Pulmonary artery endothelial cell (primary cell): ENCODE measurements at regions not wholly inside any gene's neighbourhood (a gene's known extent, or its start where the extent isn't known, plus 50 kb on each side); places are given as distances from the start of the nearest gene placed in this dataset.
"Not testable (repeated sequence)": the region's sequence is repeated elsewhere in the genome, so short reads cannot be mapped to it uniquely, and the experiment has no call there.

Source experiments
- DNase-seq: peaks from one replicate; pipeline ENCODE4 v3.0.0-alpha.2; 2011; ENCODE audit warnings: low read depth, low spot score

DNA sequence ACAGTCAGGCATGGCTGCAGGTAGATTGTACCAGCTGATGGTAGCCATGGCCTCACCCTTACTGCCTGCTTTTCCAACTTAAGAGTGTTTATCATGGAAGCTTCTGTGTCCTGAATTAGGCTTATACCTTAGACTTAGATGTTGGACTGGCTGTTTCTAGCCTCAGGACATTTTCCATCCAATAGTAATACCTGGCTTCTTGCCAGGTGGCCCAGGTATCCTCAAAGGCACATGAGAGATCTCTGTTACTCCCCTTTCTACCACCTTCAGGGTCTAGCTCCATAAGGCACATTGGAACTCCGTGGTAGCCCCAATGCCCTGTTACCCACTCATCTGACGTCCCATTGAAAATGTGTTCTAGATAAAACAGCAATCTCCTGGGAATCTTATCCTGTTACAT lies 407.5 kb downstream of the SPRY2 start:
- no peak for DNase-seq

DNA sequence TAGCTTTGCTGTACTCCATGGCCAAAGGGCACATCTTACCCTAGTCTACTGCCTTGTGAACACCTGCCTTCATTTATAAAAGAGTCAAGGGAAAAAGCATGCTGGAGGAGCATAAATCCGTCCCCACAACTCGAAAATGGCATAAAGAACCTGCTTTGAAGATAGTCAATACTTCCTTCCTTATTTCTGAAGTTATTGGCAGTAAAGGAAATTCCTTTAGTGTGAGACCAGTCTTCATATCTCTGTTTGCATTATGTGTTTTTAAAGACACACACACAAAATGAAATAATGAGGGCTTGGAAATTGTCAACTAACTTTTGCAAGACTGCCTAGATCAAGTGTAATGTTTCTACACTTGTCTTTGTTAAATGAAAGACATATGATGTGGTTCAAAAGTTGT lies 408.4 kb downstream of the SPRY2 start:
- DNase-seq = peak; percentile 30

DNA sequence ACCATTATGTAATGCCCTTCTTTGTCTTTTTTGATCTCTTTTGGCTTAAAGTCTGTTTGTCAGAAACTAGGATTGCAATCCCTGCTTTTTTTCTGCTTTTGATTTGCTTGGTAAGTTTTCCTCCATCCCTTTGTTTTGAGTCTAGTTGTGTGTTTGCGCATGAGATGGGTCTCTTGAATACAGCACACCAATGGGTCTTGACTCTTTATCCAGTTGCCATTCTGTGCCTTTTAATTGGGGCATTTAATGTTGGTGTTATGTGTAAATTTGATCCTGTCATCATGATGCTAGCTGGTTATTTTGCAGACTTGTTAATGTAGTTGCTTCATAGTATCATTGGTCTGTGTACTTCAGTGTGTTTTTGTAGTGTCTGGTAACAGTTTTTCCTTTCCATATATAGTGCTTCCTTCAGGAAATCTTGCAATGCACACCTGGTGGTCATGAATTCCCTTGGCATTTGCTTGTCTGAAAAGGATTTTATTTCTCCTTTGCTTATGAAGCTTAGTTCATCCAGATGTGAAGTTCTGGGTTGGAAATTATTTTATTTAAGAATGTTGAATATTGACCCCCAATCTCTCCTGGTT lies 416.9 kb downstream of the SPRY2 start:
- not testable (repeated sequence) for DNase-seq

DNA sequence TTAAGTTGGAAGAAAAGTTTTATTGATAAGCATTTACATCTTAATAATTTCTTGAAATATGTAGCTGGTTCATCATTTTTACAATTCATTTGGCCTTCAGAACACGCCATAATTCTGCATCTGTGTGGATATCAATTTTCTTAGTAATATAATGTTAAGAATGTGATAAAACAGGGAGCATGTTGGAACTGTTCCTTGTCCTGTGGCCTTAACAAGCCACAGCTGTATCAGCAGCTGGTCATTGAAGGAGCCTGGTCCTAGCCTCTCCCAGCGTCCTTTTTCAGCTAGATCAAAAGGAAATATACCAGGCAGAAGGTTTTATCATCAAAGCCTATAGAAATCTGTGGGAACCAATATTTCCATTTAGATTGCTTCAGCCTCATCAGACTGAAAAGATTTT lies 421.8 kb downstream of the SPRY2 start:
- DNase-seq = no peak

DNA sequence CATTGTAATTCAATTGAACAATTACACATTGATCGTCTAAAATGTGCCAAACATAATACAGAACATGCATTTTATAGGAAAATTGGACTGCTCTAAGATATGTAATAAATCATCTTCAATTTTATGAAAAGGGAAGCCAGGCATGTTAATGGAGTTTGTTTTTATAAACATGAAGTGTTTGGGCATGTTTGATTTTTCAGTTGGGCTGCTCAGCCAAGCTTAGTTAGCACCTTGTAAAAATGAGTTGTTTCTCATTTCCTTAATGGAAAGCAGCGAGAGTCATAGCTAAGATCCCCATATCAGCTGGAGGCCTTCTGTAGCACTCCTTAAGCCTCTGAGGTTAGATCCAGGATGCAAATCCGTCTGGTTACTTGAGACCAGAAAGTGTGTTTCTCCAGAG lies 422.3 kb downstream of the SPRY2 start:
- no peak for DNase-seq

DNA sequence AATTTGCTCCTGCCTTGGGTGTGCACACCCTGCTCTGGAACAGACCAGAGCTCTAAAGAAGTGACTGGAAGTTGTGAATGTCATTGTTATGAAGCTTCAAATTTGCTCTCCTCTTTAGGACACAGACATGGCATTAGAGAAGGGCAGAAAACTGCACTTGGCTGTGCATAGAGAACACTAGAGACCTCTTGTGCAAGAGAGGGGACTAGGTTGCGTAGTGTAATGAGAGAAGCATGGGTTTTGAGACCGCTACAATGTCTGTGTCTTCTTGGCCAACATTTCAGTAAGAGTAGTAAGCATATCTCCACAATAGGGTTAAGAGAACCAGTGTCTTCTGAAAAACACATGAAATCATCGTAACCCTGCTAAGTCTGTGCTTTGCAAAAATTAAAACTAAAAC lies 423.3 kb downstream of the SPRY2 start:
- no peak for DNase-seq

DNA sequence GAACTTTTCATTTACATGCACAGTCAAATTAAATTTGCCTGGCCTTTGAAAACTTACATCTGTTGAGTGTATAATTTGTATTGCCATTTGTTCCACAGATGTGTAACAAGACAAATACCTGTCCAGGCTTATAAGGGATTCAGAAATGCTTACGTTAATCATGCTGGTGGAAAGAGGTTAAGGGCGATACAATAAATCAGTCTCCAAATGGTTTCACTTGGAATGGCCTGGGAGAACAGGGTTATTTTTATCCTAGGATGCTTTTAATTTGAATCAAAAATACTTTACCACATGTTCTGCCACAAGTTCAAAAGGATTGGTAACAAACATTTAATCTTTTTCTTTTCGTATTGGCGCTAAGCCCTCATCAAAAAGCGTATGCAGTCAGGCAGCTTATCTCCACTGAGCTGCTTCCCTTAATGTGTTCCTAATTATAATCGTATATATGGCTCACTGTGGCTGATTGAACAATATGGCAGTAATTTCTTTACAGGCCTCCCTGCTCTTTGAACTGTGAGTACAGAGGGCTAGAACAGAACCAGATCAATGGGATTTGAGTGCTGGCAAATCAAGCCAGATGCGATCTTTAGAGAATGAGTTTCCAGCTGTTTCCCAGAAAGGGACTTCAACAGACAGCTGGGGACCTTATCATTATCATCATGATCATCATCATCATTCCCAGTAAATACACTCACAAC lies 425.7 kb downstream of the SPRY2 start:
- no peak for DNase-seq

DNA sequence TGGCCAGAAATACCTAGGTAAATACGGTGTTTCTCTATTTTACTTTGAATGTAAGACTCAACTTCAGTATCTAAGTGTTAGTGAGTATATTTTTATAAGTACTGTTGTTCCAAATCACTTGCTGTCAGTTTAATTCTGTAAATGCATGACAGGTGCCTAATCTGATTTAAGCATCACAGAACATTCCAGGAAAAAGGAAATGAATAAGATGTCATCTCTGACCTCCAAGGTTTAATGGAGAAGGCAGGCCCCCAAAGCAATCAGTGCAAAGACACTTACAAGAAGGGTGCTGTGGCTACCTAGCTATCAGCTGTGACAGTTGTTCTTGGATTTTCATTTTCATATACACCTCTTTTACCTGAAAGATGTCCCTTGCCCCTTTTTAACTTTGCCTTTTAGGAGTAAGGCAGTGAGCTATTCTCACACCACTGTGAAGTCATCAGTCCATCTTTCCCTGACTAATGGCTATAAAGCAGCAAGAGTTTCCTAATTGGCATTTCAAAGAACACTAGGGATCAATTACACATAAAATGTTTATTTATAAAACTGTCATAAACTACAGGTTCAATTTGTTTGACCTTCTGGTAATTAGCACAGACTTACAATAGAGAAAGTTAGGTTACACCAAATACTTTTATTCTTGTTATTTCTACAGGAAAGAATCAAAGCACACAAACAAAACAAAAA lies 427.6 kb downstream of the SPRY2 start:
- no peak for DNase-seq

DNA sequence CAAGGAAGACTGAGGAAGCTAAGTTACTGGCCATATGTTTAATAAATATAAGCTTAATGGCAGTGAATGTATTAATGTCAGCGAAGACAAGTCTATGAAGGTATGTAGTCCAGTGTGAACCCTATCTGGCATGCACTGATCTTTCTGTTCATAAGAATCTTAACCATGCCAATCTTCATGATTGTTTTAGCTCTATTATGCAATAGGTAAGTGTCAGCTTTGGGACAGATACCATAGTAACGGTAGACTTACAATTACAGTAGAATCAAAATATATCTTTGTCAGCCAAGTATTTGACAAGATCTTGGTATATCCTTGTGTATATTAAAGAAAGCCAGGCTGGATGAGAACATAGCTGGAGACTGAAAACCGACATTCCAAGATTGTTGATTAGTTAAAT lies 428.5 kb downstream of the SPRY2 start:
- no peak for DNase-seq

DNA sequence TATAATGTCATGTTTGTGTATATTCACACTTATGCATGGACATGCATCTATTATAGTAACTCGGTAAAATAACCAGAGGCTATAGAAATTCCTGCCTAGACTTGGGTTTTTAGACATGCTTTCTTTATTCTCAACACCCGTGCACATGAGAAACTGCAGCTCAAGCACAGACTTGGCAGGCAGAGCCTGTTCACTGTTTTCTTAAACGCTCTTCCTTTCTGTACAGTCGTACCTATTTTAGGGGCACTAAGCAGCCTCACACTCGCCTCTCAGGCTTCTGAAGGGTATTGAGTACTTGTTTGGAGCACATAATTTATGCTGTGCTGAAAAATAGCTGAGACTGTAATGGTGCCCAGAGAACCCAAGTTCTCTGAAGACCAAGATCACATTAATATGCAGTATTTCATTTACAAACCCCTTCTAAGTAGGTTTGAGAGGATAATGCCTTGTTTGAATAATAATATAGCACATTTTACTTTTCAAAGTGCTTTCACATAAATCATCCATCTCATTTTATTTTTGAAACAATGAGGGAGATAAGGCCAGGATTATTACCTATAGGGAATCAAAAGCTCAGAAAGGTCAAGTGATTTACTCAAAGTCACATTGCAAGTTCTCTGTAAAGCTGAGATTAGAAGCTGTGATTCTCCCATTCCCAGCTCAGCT lies 429.9 kb downstream of the SPRY2 start:
- no peak for DNase-seq

DNA sequence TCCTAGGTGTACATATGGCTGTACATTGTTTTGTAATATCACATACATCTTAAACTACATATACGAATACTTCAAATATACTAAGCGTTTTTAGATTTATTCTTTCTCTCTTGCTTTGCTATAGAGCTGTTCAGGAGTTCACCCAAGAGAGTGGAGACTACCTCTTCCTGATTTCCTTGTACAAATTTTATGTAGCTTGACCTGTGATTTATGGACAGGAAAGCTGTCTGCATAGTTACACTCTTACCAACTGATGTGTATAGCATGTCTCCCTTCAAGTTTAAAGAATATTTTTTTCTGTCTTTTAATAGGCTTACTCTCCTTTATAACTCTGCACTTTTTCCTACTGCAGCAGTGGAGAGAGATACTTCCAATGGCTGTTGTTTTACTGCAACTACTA lies 428.7 kb downstream of the NDFIP2 start:
- DNase-seq = no peak

DNA sequence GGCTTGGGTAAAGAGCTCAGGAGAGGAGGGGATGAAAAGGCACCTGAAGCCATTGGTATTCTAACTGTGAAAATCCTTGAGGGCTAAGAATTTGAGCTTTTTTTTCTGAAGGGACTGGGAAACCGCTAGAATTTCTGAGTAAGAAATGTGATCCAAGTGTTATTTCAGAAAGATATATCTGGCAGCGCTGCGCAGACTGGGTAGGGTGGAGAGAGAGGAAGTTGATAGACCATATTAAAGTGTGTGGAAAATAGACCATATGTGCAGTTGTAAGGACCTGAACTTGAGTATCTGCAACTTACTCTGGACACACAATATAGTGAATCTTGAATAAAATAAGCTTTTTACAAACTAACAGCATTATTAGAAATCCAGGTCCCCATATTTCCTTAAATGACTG lies 427.4 kb downstream of the NDFIP2 start:
- DNase-seq = no peak

DNA sequence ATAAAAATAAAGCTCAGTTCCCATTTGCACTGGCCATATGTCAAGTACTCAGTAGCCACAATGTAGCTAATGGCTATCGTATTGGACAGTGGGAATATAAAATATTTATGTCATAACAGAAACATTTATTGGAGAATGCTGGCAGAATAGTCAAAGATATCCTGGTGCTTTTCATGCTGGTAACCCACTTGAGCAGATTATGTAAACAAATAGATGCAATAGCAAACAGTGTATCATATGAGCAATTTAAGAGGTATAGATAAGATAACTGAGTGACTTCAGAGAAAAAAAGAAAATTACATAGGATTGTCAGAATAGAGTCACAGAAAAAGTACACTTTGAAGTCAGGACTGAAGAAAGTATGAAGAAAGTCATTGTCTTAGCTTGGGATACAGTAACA lies 426.6 kb downstream of the NDFIP2 start:
- no peak for DNase-seq

DNA sequence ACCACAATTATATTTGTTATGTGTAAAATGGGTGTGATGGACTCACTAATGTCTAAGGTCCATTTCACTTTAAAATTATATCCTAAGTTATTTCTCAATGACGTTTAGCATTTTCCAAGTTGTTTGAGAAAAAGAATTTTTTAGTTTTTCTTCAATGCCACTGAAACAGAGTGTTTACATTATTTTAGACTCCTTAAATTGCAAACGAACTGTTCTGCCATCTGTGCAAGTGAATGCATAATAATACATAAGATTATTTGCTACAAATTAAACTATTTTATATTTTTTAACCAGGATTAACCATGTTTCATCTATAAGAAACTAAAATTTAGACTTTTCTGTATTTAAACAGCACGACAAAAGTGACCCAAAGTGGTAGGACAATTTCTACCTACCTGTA lies 425.4 kb downstream of the NDFIP2 start:
- DNase-seq = no peak

DNA sequence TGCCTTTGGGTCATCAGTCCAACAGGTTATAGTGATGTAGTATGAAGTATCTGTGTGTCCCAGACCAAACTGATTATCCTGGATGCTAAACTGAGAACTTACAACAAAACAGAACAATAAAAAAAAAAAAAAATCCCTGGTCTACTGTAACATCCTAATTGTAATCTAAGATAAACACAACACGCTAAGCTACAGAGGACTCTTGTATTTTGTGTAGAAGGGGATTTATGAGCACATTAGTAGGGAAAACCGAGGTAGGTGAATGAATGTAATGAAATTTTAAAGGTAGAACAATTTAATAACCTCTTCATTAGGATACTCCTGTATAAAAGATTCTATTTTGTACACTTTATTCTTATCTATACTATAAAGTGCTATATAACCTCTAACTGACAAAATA lies 424.1 kb downstream of the NDFIP2 start:
- no peak for DNase-seq

DNA sequence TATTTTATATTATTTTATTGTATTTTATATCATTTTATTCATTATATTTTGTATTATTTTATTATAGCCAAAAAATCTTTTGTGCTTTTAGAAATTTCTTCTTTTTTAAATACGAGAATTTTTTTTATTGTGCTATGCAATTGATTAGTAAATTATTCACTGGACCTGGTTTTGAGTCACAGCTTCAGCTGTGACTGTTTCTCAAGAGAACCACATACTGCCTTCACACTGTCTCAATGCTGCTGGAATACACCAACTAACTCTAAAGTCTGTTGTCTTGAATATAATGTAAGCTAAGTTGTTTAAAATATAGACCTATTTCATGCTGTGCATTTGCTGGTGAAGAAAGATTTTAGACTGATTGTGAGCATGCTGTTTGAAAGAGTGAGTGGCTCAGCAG lies 423.6 kb downstream of the NDFIP2 start:
- no peak for DNase-seq

DNA sequence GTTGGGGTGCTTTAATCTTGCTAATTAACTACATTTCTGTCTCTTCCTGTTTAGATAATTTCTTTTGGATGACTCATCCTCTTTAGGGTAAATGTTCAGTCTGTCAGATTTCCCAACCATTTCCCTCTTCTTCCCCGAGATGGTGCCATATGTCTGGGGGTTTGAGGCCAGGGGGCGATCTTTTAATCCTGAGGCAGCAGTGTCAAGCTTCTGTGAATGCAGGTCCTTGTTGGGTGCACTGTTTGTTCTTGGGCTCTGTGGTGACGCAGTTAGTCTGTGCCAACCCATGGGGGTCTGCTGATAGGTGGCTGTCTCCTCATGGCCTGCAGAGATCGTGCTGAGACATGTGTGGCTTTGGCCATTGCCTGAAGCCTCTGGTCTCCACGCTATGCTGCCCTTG lies 420.4 kb downstream of the NDFIP2 start:
- no peak for DNase-seq

DNA sequence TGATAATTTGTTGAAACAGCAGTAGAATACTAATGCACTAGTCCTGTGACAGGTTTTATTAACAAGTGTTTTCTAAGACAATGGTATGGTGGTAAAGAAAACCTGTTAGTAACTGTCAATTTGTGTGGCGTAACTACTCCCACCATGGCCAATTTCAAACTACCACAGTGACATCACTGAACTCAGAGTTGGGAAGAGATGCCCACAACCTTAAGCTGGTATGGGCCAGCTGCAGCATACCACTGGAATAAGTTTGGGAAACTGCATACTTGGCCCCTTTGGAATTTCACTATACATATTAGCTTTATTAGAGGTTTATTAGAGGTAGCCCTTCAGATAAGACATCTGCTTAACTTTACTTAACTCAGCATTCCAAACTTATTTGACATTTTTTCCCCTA lies 419.4 kb downstream of the NDFIP2 start:
- no peak for DNase-seq

DNA sequence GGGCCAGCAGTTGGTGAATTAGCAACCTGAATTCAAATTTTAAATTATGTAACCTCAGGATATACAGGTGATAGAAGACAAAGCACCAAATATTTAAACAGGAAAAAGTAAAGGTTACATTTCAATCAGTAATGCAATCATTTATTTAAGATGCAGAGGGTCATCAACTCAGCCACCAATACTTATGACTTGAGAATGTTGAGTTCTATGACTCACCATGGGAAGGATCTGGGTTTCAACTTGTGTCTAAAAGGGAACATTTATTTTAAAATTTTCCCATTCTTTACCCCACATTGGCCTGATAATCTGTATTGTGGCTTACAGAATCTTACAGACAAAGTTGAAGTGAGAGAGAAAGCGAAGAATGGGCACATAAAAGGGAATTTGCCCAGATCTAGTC lies 418.0 kb downstream of the NDFIP2 start:
- no peak for DNase-seq

DNA sequence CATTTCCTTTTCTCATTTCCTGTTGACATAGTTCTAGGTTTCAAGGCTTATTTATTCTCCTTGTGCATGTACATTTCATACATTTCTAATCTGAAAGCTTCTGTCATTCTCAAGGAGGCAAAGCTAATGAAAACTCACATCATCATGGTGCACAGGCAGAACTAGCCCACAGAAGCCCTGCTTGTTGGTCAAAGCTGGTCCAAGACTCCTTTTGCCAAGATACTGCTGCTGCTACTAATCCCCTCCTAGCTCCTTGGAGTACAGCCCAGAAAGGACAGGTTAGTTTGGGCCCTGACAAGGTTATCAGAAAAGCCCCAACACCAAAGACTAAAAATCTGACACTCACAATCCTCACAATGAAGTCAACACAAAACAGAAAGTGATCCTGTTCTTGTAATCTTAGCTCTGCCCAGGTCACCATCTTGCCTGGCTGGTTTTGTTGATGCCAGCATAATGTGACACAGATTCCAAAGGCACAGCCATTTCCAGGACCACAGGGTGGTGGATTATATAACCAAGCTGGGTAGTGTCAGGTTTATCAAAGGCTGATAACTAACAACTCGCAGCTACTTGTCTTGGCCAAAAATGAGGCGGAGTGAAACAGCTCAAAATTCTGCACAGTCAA lies 417.4 kb downstream of the NDFIP2 start:
- no peak for DNase-seq

DNA sequence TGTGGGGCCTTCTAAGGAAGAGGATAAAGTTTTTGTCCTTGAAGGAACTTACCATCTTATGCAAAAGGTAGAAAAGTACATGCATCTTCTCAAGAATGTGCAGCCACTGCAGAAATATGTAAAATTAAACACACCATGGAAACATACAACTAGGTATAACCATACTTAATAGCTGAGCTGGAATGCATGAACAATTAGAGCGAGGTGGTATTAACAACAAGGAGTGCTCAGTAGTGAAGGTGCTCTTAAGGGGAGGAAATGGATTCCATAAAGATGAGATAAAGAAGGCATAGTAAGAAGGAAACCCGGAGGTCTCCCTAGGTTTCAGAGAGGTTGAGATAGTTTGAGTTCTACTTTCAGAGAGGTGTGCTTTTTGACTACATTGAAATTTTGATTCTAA lies 415.9 kb downstream of the NDFIP2 start:
- no peak for DNase-seq

DNA sequence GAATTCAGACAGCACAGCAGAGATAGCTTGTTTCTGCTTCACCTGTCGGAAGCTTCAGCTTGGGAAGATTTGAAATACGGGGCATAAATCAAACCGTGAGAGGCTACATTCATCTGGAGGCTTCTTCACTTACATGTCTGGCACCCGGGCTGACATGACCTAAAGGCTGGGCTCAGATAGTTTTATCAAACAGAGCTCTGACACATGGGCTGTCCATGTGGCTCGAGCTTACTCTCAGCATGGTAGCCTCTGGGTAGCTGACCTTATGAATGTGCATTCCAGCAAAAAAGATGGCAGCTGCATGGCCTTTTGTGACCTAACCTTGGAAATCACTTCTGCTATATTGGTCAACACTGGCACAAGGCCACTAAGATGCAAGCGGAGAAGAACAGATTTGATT lies 414.5 kb downstream of the NDFIP2 start:
- no peak for DNase-seq
